ENCODE measurements at regions not wholly inside any gene's neighbourhood (a gene's known extent, or its start where the extent isn't known, plus 50 kb on each side); places are given as distances from the start of the nearest gene placed in this dataset.

- no peak for TF ChIP-seq CTCF (conservative IDR thresholded peaks at IDR 0.05; ENCODE audit: low read length)
- no peak for TF ChIP-seq EZH2phosphoT487 (IDR thresholded peaks at IDR 0.05; ENCODE audit: borderline replicate concordance, low read depth, low read length)
Measured at GRCh38 chr9:120009856-120010255, 570.1 kb downstream of the CDK5RAP2 start.

All from OCI-LY7 (cell line).